ENCODE measurements at regions not wholly inside any gene's neighbourhood (a gene's known extent, or its start where the extent isn't known, plus 50 kb on each side); places are given as distances from the start of the nearest gene placed in this dataset.

- ATAC-seq = no peak
Observed at GRCh38 chr3:76352051-76352450, 566.7 kb upstream of the ZNF717 start.

- ATAC-seq = no peak
Observed at GRCh38 chr3:76352511-76353284, 567.3 kb upstream of the ZNF717 start.

- no peak for ATAC-seq
Observed at GRCh38 chr3:76353683-76354082, 568.3 kb upstream of the ZNF717 start.

- ATAC-seq = no peak
Observed at GRCh38 chr3:76361010-76361409, 575.7 kb upstream of the ZNF717 start.

- ATAC-seq = no peak
Observed at GRCh38 chr3:76362643-76363042, 577.3 kb upstream of the ZNF717 start.

- ATAC-seq = no peak
Observed at GRCh38 chr3:76365275-76365674, 579.9 kb upstream of the ZNF717 start.

- ATAC-seq = no peak
Observed at GRCh38 chr3:76367281-76367680, 581.9 kb upstream of the ZNF717 start.

GRCh38 chr3:76369170-76369569 lies 583.8 kb upstream of the ZNF717 start:
- no peak for ATAC-seq

- ATAC-seq = no peak
Observed at GRCh38 chr3:76370749-76371520, 585.6 kb upstream of the ZNF717 start.

GRCh38 chr3:76372497-76372896 lies 587.1 kb upstream of the ZNF717 start:
- ATAC-seq = no peak

- no peak for ATAC-seq
Observed at GRCh38 chr3:76377074-76377473, 591.7 kb upstream of the ZNF717 start.

- no peak for ATAC-seq
Observed at GRCh38 chr3:76378789-76379188, 593.4 kb upstream of the ZNF717 start.

GRCh38 chr3:76383781-76384180 lies 598.4 kb upstream of the ZNF717 start:
- no peak for ATAC-seq

- no peak for ATAC-seq
Observed at GRCh38 chr3:76387000-76387399, 601.7 kb upstream of the ZNF717 start.

- ATAC-seq = no peak
Observed at GRCh38 chr3:76400141-76400540, 614.8 kb upstream of the ZNF717 start.

GRCh38 chr3:76402926-76403325 lies 617.6 kb upstream of the ZNF717 start:
- no peak for ATAC-seq

GRCh38 chr3:76403556-76403955 lies 618.2 kb upstream of the ZNF717 start:
- ATAC-seq = no peak

GRCh38 chr3:76405196-76405595 lies 619.8 kb upstream of the ZNF717 start:
- ATAC-seq = no peak

- ATAC-seq = no peak
Observed at GRCh38 chr3:76410762-76411281, 625.5 kb upstream of the ZNF717 start.

- ATAC-seq = no peak
Observed at GRCh38 chr3:76415384-76415783, 624.5 kb upstream of the ROBO2 start.

GRCh38 chr3:76429581-76430177 lies 610.2 kb upstream of the ROBO2 start:
- no peak for ATAC-seq

- no peak for ATAC-seq
Observed at GRCh38 chr3:76432396-76432795, 607.5 kb upstream of the ROBO2 start.

GRCh38 chr3:76436894-76437293 lies 603.0 kb upstream of the ROBO2 start:
- ATAC-seq = no peak

GRCh38 chr3:76438971-76439370 lies 600.9 kb upstream of the ROBO2 start:
- no peak for ATAC-seq
